Ishikawa (cell line): ENCODE measurements at regions not wholly inside any gene's neighbourhood (a gene's known extent, or its start where the extent isn't known, plus 50 kb on each side); places are given as distances from the start of the nearest gene placed in this dataset.

Experiments
- CEBPB ChIP-seq: IDR thresholded peaks from 2 replicates; pipeline ENCODE4 v1.6.1; 2012
- CREB1 ChIP-seq: IDR thresholded peaks from 2 replicates; pipeline ENCODE4 v1.6.1; 2012; ENCODE audit warnings: low read depth
- EGR1 ChIP-seq: IDR thresholded peaks from 2 replicates; pipeline ENCODE4 v1.6.1; 2012
- EP300 ChIP-seq: IDR thresholded peaks from 2 replicates; pipeline ENCODE4 v1.6.1; 2012; ENCODE audit warnings: borderline replicate concordance
- FOXM1 ChIP-seq: IDR thresholded peaks from 2 replicates; pipeline ENCODE4 v1.6.1; 2012; ENCODE audit warnings: low read depth, borderline replicate concordance
- RAD21 ChIP-seq: IDR thresholded peaks from 2 replicates; pipeline ENCODE4 v1.6.1; 2012; ENCODE audit warnings: low read depth
- TAF1 ChIP-seq: IDR thresholded peaks from 2 replicates; pipeline ENCODE4 v1.6.1; 2012; ENCODE audit warnings: low read depth, mild to moderate bottlenecking
- TCF12 ChIP-seq: IDR thresholded peaks from 2 replicates; pipeline ENCODE4 v1.6.1; 2012; ENCODE audit warnings: low read depth
- TEAD4 ChIP-seq: IDR thresholded peaks from 2 replicates; pipeline ENCODE4 v1.6.1; 2012
- YY1 ChIP-seq: IDR thresholded peaks from 2 replicates; pipeline ENCODE4 v1.6.1; 2012; ENCODE audit warnings: low read depth
- ZBTB7A ChIP-seq: IDR thresholded peaks from 2 replicates; pipeline ENCODE4 v1.6.1; 2012; ENCODE audit warnings: low read depth
- TF ChIP-seq, protein P1 (sequence below): IDR thresholded peaks from 2 replicates; pipeline ENCODE4 v1.6.1; 2012
- TF ChIP-seq, protein P2 (sequence below): IDR thresholded peaks from 2 replicates; pipeline ENCODE4 v1.6.1; 2012
- TF ChIP-seq, protein P3 (sequence below): IDR thresholded peaks from 2 replicates; pipeline ENCODE4 v1.6.1; 2012; ENCODE audit warnings: low read depth, mild to moderate bottlenecking

DNA sequence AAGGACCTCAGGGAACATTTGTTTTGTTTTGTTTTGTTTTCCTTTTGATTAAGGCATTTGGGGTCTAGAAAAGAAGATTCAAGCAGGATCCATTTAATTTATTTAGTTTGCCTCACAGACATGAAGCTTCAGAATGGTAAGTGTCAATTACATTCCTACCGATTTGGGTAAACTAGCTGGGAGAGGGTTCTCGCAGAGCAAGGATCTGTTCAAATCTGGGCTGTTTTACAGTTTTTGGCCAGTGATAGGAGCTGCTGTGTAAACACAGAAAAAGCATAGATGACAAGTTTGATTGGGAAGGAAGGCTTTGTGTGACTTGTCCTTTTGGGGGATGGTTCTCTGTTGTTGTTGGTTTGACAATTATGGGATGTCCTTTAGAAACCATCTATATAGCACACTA is 470.3 kb upstream of the WWC1 start:
- TF ChIP-seq CREB1: no peak
- TF ChIP-seq, protein P1, sequence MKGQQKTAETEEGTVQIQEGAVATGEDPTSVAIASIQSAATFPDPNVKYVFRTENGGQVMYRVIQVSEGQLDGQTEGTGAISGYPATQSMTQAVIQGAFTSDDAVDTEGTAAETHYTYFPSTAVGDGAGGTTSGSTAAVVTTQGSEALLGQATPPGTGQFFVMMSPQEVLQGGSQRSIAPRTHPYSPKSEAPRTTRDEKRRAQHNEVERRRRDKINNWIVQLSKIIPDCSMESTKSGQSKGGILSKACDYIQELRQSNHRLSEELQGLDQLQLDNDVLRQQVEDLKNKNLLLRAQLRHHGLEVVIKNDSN: no peak
- no peak for TF ChIP-seq EGR1
- no peak for TF ChIP-seq FOXM1
- TF ChIP-seq EP300: no peak

DNA sequence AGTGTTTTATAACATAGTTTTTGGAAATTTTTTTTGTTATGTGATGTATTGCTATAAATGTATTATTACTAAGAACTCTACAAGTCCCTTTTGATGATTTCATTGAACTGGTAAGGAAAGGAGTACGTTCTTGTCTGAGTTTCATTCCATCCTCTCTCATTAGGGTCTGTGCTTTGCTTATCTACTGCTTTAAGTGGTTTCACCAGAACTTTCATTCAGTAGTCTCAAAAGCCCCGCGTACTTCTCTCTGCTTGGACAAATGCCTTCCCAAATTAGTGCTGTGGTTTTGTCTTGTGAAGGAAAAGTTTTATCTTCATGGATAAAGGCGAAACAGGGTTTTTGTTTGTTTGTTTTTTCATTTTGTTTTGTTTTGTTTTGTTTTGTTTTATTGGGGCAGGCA is 469.8 kb upstream of the WWC1 start:
- TF ChIP-seq YY1 (no peak), EGR1 (no peak), TEAD4 (no peak), FOXM1 (no peak)
- TF ChIP-seq, protein P1: no peak

DNA sequence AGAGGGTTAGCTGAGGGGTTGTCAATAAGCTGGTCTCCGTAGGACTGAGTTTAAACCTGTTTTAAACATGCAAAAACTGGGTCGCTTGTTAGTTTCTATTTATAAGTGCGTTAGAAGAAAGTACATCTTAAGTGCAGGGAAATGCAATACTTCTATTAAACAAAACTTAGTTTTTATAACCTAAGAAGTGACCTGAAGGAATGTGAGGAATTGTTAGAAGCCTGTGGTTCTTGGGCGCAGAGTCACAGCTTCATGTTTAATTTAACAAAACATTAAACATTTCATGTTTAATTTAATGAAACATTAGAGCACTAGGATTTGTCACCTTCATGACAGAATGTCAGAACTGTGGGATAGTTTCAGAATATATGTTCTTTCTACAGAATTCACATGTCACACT is 469.2 kb upstream of the WWC1 start:
- TF ChIP-seq, protein P1: no peak
- TF ChIP-seq TEAD4: no peak
- TF ChIP-seq ZBTB7A: no peak
- TF ChIP-seq, protein P2, sequence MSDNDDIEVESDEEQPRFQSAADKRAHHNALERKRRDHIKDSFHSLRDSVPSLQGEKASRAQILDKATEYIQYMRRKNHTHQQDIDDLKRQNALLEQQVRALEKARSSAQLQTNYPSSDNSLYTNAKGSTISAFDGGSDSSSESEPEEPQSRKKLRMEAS: no peak
- TF ChIP-seq TCF12: no peak
- TF ChIP-seq EP300: no peak
- TF ChIP-seq CEBPB: no peak
- TF ChIP-seq TAF1: no peak

DNA sequence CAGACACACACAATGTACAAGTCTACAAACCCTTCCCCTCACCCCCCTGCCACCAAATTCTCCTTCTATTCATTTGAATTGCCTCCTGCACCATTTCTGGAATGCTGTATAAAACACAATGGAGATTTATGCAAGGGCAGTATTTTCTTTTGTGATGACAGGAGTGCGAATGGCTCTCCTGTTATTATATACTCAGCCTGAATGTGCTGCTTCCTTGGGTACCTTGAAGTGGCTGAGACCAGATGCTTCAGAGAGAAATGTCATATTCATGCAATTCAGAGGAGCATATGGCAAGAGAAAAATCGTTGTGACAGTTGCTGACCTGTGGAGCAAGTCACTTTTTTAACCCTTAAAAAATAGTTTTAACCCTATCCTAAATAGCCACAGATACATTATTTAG is 468.0 kb upstream of the WWC1 start:
- no peak for TF ChIP-seq TEAD4

DNA sequence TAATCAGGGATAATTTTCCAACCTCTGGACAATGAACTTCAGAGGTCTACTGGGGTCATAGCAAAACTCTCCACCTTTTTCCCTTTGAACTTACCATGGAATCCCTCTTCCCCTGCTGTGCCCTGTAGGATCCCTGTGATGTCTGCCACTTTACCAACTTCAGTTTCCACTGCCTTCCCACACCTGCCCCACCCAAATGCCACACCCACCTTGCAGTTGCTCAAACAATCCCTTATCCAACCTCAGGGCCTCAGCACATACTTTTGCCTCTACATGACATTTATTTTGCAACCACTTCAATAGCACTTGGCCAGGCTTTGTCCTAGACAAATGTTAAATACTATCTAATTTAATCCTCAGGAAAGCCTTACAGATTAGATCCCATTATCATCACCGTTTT is 463.7 kb upstream of the WWC1 start:
- TF ChIP-seq EP300: no peak
- TF ChIP-seq, protein P2: no peak
- TF ChIP-seq ZBTB7A: no peak
- TF ChIP-seq RAD21: no peak
- TF ChIP-seq YY1: no peak
- no peak for TF ChIP-seq CEBPB
- TF ChIP-seq, protein P1: no peak

DNA sequence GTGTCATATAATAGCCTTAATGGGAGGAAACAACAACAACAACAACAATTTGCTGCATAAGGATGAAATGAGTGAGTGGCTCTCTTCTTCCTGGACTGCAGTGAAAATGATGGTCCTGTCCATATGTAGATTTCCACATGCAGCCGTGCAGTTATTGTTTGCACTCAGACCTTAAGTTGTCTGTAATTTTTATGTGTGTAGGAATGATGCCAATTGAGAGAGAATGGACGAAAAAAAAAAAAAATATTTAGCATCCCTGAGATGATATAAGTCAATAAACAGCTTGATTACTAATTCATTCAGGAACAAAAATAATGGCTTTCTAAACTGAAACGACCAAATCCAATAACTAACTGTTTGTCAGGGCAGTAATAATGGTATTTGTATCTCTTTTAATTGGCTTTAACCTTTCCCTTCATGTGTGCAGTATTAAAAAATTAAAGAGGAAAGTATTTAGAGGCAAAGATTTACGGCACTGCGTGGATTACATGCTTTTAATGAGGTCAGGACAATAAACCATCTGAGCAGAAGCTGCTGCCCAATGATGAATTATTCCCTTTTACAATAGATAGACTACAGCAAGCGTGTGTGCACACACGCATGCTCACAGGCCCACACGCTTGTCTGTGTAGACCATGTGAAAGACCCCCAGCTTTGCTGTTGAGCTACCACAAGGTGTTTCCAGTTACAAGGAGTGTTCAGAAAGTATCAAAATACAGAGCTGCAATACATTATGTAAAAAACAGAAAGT is 459.5 kb upstream of the WWC1 start:
- TF ChIP-seq, protein P2: no peak
- TF ChIP-seq ZBTB7A (no peak), TEAD4 (no peak), YY1 (no peak), TCF12 (no peak), TAF1 (no peak), EGR1 (no peak), FOXM1 (no peak), CEBPB (no peak), EP300 (no peak), RAD21 (no peak)
- TF ChIP-seq, protein P3, sequence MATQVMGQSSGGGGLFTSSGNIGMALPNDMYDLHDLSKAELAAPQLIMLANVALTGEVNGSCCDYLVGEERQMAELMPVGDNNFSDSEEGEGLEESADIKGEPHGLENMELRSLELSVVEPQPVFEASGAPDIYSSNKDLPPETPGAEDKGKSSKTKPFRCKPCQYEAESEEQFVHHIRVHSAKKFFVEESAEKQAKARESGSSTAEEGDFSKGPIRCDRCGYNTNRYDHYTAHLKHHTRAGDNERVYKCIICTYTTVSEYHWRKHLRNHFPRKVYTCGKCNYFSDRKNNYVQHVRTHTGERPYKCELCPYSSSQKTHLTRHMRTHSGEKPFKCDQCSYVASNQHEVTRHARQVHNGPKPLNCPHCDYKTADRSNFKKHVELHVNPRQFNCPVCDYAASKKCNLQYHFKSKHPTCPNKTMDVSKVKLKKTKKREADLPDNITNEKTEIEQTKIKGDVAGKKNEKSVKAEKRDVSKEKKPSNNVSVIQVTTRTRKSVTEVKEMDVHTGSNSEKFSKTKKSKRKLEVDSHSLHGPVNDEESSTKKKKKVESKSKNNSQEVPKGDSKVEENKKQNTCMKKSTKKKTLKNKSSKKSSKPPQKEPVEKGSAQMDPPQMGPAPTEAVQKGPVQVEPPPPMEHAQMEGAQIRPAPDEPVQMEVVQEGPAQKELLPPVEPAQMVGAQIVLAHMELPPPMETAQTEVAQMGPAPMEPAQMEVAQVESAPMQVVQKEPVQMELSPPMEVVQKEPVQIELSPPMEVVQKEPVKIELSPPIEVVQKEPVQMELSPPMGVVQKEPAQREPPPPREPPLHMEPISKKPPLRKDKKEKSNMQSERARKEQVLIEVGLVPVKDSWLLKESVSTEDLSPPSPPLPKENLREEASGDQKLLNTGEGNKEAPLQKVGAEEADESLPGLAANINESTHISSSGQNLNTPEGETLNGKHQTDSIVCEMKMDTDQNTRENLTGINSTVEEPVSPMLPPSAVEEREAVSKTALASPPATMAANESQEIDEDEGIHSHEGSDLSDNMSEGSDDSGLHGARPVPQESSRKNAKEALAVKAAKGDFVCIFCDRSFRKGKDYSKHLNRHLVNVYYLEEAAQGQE: no peak
- TF ChIP-seq, protein P1: no peak

DNA sequence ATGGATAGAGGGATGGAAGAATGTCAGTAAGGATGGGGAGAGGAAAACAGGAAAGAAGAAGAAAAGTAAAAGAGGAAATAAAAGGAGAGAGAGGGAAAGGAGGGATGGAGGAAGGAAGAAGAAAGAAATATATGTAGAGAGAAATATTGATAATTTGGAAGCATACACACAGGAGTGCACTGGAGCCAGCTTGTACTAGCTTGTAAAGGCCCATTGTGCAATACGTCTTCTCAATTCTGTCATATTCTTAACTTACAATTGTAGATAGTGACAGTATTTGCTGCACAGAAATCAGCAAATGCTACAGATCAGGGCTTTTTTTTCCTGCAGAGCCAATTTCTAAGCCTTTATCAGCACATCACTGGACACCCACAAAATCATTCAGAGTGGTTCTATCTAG is 458.8 kb upstream of the WWC1 start:
- no peak for TF ChIP-seq CEBPB
